Glutamatergic neuron (in vitro differentiated cells): ENCODE measurements at regions not wholly inside any gene's neighbourhood (a gene's known extent, or its start where the extent isn't known, plus 50 kb on each side); places are given as distances from the start of the nearest gene placed in this dataset.
"Not testable (repeated sequence)": the region's sequence is repeated elsewhere in the genome, so short reads cannot be mapped to it uniquely, and the experiment has no call there.

Experiments used
- DNase-seq: peaks from one replicate; pipeline ENCODE4 v3.0.0; 2022
- H3K27ac Mint-ChIP-seq: one replicate; pipeline ENCODE4 v1.8.0; 2020; ENCODE audit warnings: mild to moderate bottlenecking, mixed read lengths, inconsistent platforms; ENCODE audit not compliant: unreplicated experiment
- H3K27me3 Mint-ChIP-seq: one replicate; pipeline ENCODE4 v1.8.0; 2020; ENCODE audit warnings: mild to moderate bottlenecking, moderate library complexity, mixed read lengths, inconsistent platforms; ENCODE audit not compliant: unreplicated experiment
- H3K36me3 Mint-ChIP-seq: one replicate; pipeline ENCODE4 v1.8.0; 2020; ENCODE audit warnings: mild to moderate bottlenecking, mixed read lengths, inconsistent platforms; ENCODE audit not compliant: unreplicated experiment
- H3K4me1 Mint-ChIP-seq: one replicate; pipeline ENCODE4 v1.8.0; 2020; ENCODE audit warnings: mild to moderate bottlenecking, low read depth, mixed read lengths, inconsistent platforms; ENCODE audit not compliant: unreplicated experiment
- H3K4me3 Mint-ChIP-seq: one replicate; pipeline ENCODE4 v1.8.0; 2020; ENCODE audit warnings: mild to moderate bottlenecking, mixed read lengths, inconsistent platforms; ENCODE audit not compliant: unreplicated experiment
- H3K9me3 Mint-ChIP-seq: one replicate; pipeline ENCODE4 v1.8.0; 2020; ENCODE audit warnings: mild to moderate bottlenecking, moderate library complexity, mixed read lengths, inconsistent platforms; ENCODE audit not compliant: unreplicated experiment
- TF ChIP-seq, protein P1 (sequence below): fragments of 200-600 bp; sonication (generic); IDR thresholded peaks from one replicate; pipeline ENCODE4 v1.5.0; 2021; ENCODE audit not compliant: partially characterized antibody, unreplicated experiment

DNA sequence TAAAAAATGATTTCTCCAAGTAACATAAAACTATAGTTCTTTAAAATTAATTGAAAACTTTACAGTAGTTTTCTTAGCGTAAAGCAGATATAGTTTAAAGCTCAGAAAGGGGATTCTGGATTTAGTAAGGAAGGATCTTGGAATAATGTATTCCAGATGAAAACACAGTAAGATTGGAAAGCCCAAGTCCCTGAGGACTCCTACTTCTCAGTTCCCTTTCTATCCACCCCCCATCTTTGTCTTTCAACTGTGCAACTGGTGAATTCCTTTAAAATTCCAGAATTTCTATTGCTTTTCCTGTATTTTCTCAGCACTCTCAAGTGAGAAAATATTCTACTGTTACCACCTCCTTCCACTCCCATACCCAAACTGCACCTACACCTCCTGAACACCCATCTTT, 184.5 kb upstream of the FBN2 start:
- no peaks in the 10 kb centered on the region for H3K27me3 Mint-ChIP-seq

DNA sequence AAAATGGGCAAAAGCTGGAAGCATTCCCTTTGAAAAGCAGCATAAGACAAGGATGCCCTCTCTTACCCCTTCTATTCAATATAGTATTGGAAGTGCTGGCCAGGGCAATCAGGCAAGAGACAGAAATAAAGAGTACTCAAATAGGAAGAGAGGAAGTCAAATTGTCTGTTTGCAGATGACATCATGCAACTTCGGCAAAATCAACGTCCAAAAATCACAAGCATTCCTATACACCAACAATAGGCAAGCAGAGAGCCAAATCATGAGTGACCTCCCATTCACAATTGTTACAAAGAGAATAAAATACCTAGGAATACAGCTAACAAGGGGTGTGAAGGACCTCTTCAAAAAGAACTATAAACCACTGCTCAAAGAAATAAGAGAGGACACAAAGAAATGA, 192.0 kb upstream of the FBN2 start:
- not testable (repeated sequence) for H3K36me3 Mint-ChIP-seq, H3K9me3 Mint-ChIP-seq, H3K27me3 Mint-ChIP-seq, H3K4me1 Mint-ChIP-seq, DNase-seq, H3K27ac Mint-ChIP-seq, H3K4me3 Mint-ChIP-seq

More for the DNA sequence above, 184.5 kb upstream of the FBN2 start:
- H3K4me3 Mint-ChIP-seq, result no peak overlapping the region
- TF ChIP-seq, protein P1, sequence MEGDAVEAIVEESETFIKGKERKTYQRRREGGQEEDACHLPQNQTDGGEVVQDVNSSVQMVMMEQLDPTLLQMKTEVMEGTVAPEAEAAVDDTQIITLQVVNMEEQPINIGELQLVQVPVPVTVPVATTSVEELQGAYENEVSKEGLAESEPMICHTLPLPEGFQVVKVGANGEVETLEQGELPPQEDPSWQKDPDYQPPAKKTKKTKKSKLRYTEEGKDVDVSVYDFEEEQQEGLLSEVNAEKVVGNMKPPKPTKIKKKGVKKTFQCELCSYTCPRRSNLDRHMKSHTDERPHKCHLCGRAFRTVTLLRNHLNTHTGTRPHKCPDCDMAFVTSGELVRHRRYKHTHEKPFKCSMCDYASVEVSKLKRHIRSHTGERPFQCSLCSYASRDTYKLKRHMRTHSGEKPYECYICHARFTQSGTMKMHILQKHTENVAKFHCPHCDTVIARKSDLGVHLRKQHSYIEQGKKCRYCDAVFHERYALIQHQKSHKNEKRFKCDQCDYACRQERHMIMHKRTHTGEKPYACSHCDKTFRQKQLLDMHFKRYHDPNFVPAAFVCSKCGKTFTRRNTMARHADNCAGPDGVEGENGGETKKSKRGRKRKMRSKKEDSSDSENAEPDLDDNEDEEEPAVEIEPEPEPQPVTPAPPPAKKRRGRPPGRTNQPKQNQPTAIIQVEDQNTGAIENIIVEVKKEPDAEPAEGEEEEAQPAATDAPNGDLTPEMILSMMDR, result no peak
- no peak overlapping the region for H3K27ac Mint-ChIP-seq
- H3K4me1 Mint-ChIP-seq, result no peaks in the 10 kb centered on the region
- DNase-seq, result no peak
- no peaks in the 10 kb centered on the region for H3K36me3 Mint-ChIP-seq
- H3K9me3 Mint-ChIP-seq, result no peaks in the 10 kb centered on the region

DNA sequence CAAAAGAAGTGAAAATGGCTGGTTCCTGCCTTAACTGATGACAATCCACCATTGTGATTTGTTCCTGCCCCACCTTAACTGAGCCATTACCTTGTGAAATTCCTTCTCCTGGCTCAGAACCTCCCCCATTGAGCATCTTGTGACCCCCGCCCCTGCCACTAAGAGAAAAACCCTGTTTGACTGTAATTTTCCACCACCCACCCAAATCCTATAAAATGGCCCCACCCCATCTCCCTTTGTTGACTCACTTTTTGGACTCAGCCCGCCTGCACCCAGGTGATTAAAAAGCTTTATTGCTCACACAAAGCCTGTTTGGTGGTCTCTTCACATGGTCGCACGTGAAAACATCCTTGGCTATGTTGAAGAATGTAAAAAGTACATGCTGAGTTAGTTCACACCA, 197.6 kb upstream of the FBN2 start:
- H3K9me3 Mint-ChIP-seq, H3K4me1 Mint-ChIP-seq, H3K4me3 Mint-ChIP-seq, DNase-seq, H3K36me3 Mint-ChIP-seq, H3K27ac Mint-ChIP-seq, H3K27me3 Mint-ChIP-seq: not testable (repeated sequence)

DNA sequence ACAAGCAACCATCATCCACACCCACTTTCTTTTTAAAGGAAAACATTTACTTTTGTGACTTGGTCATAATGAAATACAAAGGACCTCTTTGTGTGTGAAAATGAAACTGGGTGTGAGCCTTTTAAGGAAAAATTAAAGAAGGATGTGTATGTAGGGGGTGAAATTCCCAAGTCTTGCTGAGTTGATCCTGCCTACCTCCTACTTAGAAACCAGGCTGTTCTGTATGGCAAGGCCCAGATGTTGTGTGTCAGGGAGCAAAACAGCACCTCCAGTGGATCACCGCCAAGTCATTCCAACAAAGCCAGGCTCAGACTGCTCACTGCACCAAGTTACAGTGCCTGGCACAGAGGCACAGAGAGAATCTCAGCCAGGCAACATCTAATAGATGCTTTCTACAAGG, 198.5 kb upstream of the FBN2 start:
- TF ChIP-seq, protein P1, result no peak
- Mint-ChIP-seq H3K27ac (no peak overlapping the region), H3K4me1 (no peaks in the 10 kb centered on the region), H3K36me3 (no peaks in the 10 kb centered on the region), H3K27me3 (no peaks in the 10 kb centered on the region), H3K9me3 (no peaks in the 10 kb centered on the region), H3K4me3 (no peak overlapping the region)
- no peak for DNase-seq

DNA sequence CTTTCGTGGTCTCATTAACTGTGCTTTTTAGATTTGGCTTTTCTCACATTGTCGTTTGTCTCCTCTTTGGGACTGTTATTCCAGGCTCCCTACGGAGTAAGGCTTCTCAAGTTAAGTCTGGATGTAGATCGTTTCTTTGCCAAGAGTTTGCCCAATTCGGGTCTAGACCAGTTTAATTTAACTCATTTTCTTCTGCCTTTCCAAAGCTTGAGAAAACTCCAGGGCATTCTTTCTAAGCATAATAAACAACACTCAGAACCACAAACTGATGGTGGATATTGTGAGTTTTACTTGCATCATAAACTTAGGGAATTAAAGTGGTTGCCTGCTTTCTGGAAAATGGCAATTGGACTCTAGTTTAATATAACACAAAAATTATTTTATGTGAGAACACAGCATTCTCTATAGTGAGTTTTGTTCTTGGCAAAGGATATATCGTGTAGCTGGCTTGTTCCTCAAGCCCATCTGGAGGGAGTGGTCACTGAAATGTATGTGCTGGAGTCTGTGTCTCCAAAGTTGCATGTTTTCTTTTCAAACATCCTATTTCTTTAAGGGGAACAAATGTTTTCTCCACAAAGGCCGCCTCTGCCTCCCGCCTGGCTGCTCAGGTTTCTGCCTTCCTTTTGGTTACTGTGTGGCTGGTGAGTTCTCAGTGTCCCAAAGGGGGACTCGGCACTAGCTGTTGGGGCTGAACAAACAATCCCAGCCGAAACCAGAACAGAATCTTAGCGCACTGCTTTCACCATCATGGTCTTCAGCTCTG, 211.3 kb upstream of the FBN2 start:
- Mint-ChIP-seq H3K36me3 (no peaks in the 10 kb centered on the region), H3K4me3 (no peak overlapping the region), H3K27ac (no peak overlapping the region), H3K9me3 (peaks cover 2% of the 10 kb centered on the region), H3K4me1 (no peaks in the 10 kb centered on the region), H3K27me3 (no peaks in the 10 kb centered on the region)
- TF ChIP-seq, protein P1, result no peak
- DNase-seq, result no peak

DNA sequence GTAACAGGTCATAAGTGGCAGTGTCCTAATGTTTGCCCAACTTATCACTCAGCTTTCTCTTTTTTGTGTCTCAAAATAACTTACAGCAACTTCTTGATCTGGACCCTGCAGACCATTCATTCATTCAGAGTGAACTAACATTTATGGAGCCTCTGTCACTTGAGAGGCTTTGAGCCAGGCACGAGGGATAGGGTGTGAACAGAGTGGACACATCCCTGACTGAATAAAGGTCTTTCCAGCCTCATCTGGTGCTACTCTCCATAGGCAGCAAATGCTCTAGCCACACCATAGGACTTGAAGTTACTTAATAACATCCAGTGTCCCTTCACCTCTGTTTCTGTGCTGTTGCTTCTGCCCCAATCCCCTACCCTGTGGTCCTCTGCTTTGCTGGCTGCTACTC, 212.1 kb upstream of the FBN2 start:
- no peak overlapping the region for H3K4me3 Mint-ChIP-seq
- H3K4me1 Mint-ChIP-seq, result no peaks in the 10 kb centered on the region
- no peak for DNase-seq
- no peaks in the 10 kb centered on the region for H3K36me3 Mint-ChIP-seq
- H3K9me3 Mint-ChIP-seq, result peaks cover 2% of the 10 kb centered on the region
- no peaks in the 10 kb centered on the region for H3K27me3 Mint-ChIP-seq
- TF ChIP-seq, protein P1, result no peak
- H3K27ac Mint-ChIP-seq, result no peak overlapping the region
